B cell (primary cell): ENCODE measurements at regions not wholly inside any gene's neighbourhood (a gene's known extent, or its start where the extent isn't known, plus 50 kb on each side); places are given as distances from the start of the nearest gene placed in this dataset.

Experiments used
- ATAC-seq: fragments of 200-7000 bp; cut with Tn5 transposase; one replicate; pipeline ENCODE4 v1.10.0; 2021; ENCODE audit warnings: low read depth, mild to moderate bottlenecking, moderate number of reproducible peaks, moderate library complexity
- CTCF ChIA-PET: fragments of 350-600 bp; sonication (Branson Sonifier 250); formaldehyde crosslinking; loops from one replicate; lab custom pipeline; 2021; ENCODE audit warnings: antibody characterized with exemption, inconsistent platforms; lab: Charles Lee
- POLR2A ChIA-PET: fragments of 350-600 bp; sonication (Branson Sonifier 250); formaldehyde crosslinking; loops from one replicate; lab custom pipeline; 2021; ENCODE audit warnings: antibody characterized with exemption; lab: Charles Lee
- DNase-seq: peaks from one replicate; pipeline ENCODE4 v3.0.0; 2013
- H2AFZ ChIP-seq: 2 replicates; pipeline ENCODE4 v1.6.1; 2012; ENCODE audit warnings: mild to moderate bottlenecking, low read depth, low read length; ENCODE audit not compliant: insufficient read depth, poor library complexity, severe bottlenecking
- H3K27ac ChIP-seq, 2 donors: 1 replicate in 1 of 2; 2 replicates in 1 of 2; pipeline ENCODE4 v1.5.1; 2012 to 2013; ENCODE audit warnings: low read length in 2 of 2, mild to moderate bottlenecking in 2 of 2, moderate library complexity in 1 of 2
- H3K27me3 ChIP-seq, 4 experiments: fragments of 200-600 bp in 1 of 4; sonication (generic) in 1 of 4; replicated peaks in 1 of 4; 1 replicate in 2 of 4; 2 replicates in 2 of 4; pipeline versions ENCODE4 v1.6.1 to v1.7.0; 2013 to 2016; ENCODE audit warnings: low read length in 3 of 4, mild to moderate bottlenecking in 2 of 4, mixed read lengths in 1 of 4, moderate library complexity in 1 of 4; ENCODE audit not compliant: insufficient read depth in 4 of 4, control insufficient read depth in 3 of 4; ENCODE audit errors: control extremely low read depth in 1 of 4
- H3K36me3 ChIP-seq, 2 experiments: replicated peaks in 1 of 2; 1 replicate in 1 of 2; 2 replicates in 1 of 2; pipeline versions ENCODE4 v1.6.1 to v1.7.1; 2013; ENCODE audit warnings: low read length in 1 of 2; ENCODE audit not compliant: insufficient read depth in 2 of 2, control insufficient read depth in 1 of 2; ENCODE audit errors: control extremely low read depth in 1 of 2, extremely low read depth in 1 of 2
- H3K4me1 ChIP-seq, 2 donors: fragments of 200-600 bp in 1 of 2; sonication (generic) in 1 of 2; 1 replicate in 1 of 2; 2 replicates in 1 of 2; pipeline versions ENCODE4 v1.5.1 to v1.6.1; 2013 to 2017; ENCODE audit warnings: low read length in 2 of 2; ENCODE audit not compliant: control insufficient read depth in 2 of 2, insufficient read depth in 2 of 2
- H3K4me2 ChIP-seq: replicated peaks from 2 replicates; pipeline ENCODE3; 2012; ENCODE audit warnings: mild to moderate bottlenecking, low read depth, low read length; ENCODE audit not compliant: poor library complexity, severe bottlenecking
- H3K4me3 ChIP-seq, 5 experiments: fragments of 200-600 bp in 1 of 5; sonication (generic) in 1 of 5; 1 replicate in 3 of 5; 2 replicates in 2 of 5; pipeline versions ENCODE4 v1.5.1 to v1.7.0; 2011 to 2016; ENCODE audit warnings: low read length in 4 of 5, mild to moderate bottlenecking in 4 of 5, low read depth in 2 of 5, control low read depth in 1 of 5, moderate library complexity in 1 of 5; ENCODE audit not compliant: insufficient read depth in 1 of 5; ENCODE audit errors: control extremely low read depth in 1 of 5, extremely low read depth in 1 of 5
- H3K79me2 ChIP-seq: fragments of 200-600 bp; sonication (generic); one replicate; pipeline ENCODE4 v1.6.0; 2016; ENCODE audit warnings: low read length; ENCODE audit not compliant: control insufficient read depth, insufficient read depth
- H3K9ac ChIP-seq: fragments of 200-600 bp; sonication (generic); 2 replicates; pipeline ENCODE4 v1.6.1; 2017; ENCODE audit warnings: mild to moderate bottlenecking, low read length, moderate library complexity
- H3K9me3 ChIP-seq, 3 donors: one replicate each; pipeline versions ENCODE4 v1.6.1 to v1.7.1; 2013; ENCODE audit warnings: low read length in 2 of 3; ENCODE audit not compliant: control insufficient read depth in 2 of 3, insufficient read depth in 1 of 3; ENCODE audit errors: control extremely low read depth in 1 of 3
- H4K20me1 ChIP-seq: 2 replicates; pipeline ENCODE4 v1.6.0; 2012; ENCODE audit warnings: mild to moderate bottlenecking, low read length; ENCODE audit not compliant: insufficient read depth, control insufficient read depth, poor library complexity, severe bottlenecking
- H3K27ac Mint-ChIP-seq: one replicate; pipeline ENCODE4 v1.8.0; 2021; ENCODE audit warnings: mixed read lengths
- H3K27me3 Mint-ChIP-seq: one replicate; pipeline ENCODE4 v1.8.0; 2021; ENCODE audit warnings: mixed read lengths
- H3K4me1 Mint-ChIP-seq: one replicate; pipeline ENCODE4 v1.8.0; 2021; ENCODE audit warnings: mixed read lengths
- H3K4me3 Mint-ChIP-seq: one replicate; pipeline ENCODE4 v1.8.0; 2021; ENCODE audit warnings: mixed read lengths
- H3K9me3 Mint-ChIP-seq: one replicate; pipeline ENCODE4 v1.8.0; 2022; ENCODE audit warnings: mixed read lengths; ENCODE audit not compliant: insufficient read depth
- EZH2 ChIP-seq: IDR thresholded peaks from 2 replicates; pipeline ENCODE4 v1.6.1; 2012; ENCODE audit warnings: borderline replicate concordance, low read depth, mild to moderate bottlenecking, moderate library complexity, low read length; ENCODE audit not compliant: insufficient read depth, poor library complexity, severe bottlenecking
- WGBS: methylation state at CpG from one replicate; pipeline ENCODE4 v1.1.5; 2013; ENCODE audit warnings: missing lambda C conversion rate; ENCODE audit not compliant: insufficient coverage; 5-methylcytosine and 5-hydroxymethylcytosine counted together
- intact Hi-C: fragments of 100-400 bp; cut with micrococcal nuclease; formaldehyde crosslinking; loops from one replicate; pipeline ENCODE4 v1.10.0; 2022
- TF ChIP-seq, protein P1 (sequence below): fragments of 200-600 bp; IDR thresholded peaks from one replicate; pipeline ENCODE4 v1.8.0; 2022; ENCODE audit warnings: antibody characterized with exemption, mild to moderate bottlenecking

GRCh38 chr1:59101518-59101917 is 195.4 kb upstream of the FGGY start:
- Histone ChIP-seq H4K20me1 (no peaks in the 10 kb centered on the region), H3K9me3 (no peaks in the 10 kb centered on the region), H3K79me2 (no peaks in the 10 kb centered on the region), H2AFZ (no peak overlapping the region), H3K27me3 (no peaks in the 10 kb centered on the region), H3K4me1 (peaks cover 4 to 5% of the 10 kb centered on the region in 2 donors), H3K4me3 (no peak overlapping the region), H3K36me3 (no peaks in the 10 kb centered on the region), H3K9ac (no peak overlapping the region), H3K27ac (no peak overlapping the region), H3K4me2 (no peak overlapping the region)
- no peak for ATAC-seq
- TF ChIP-seq, protein P1, sequence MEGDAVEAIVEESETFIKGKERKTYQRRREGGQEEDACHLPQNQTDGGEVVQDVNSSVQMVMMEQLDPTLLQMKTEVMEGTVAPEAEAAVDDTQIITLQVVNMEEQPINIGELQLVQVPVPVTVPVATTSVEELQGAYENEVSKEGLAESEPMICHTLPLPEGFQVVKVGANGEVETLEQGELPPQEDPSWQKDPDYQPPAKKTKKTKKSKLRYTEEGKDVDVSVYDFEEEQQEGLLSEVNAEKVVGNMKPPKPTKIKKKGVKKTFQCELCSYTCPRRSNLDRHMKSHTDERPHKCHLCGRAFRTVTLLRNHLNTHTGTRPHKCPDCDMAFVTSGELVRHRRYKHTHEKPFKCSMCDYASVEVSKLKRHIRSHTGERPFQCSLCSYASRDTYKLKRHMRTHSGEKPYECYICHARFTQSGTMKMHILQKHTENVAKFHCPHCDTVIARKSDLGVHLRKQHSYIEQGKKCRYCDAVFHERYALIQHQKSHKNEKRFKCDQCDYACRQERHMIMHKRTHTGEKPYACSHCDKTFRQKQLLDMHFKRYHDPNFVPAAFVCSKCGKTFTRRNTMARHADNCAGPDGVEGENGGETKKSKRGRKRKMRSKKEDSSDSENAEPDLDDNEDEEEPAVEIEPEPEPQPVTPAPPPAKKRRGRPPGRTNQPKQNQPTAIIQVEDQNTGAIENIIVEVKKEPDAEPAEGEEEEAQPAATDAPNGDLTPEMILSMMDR = no peak
- no peak for TF ChIP-seq EZH2
- Mint-ChIP-seq H3K9me3 (peaks cover 4% of the 10 kb centered on the region), H3K4me1 (peaks cover 8% of the 10 kb centered on the region), H3K4me3 (no peak overlapping the region), H3K27me3 (no peaks in the 10 kb centered on the region), H3K27ac (no peak overlapping the region)
- ChIA-PET POLR2A (no interaction called here), CTCF (no interaction called here)
- no peak for DNase-seq
- intact Hi-C loops = no loop called here
- WGBS = 100% methylated on average over 1 of the region's 2 CpGs

DNA sequence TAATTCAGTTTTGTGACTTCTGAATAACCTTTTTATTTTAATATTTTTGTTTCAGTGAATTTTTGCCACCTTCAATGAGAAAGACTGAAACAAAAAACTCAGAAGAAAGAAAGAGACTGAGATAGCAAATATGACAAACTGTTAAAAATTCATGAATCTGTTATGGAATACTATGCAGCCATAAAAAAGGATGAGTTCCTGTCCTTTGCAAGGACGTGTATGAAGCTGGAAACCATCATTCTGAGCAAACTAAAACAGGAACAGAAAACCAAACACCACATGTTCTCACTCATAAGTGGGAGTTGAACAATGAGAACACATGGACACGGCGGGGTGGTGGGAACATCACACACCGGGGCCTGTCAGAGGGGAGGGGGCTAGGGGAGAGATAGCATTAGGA is 193.4 kb upstream of the FGGY start:
- H3K27me3 ChIP-seq = no peaks in the 10 kb centered on the region
- Mint-ChIP-seq H3K4me1 (no peaks in the 10 kb centered on the region), H3K27ac (no peak overlapping the region), H3K4me3 (no peak overlapping the region), H3K27me3 (no peaks in the 10 kb centered on the region), H3K9me3 (peaks cover 4% of the 10 kb centered on the region)
- H3K9ac ChIP-seq = no peak overlapping the region
- WGBS = no CpG with 5 or more reads among the region's 4 CpGs
- POLR2A ChIA-PET = no interaction called here
- ATAC-seq = no peak
- CTCF ChIA-PET = no interaction called here
- no peaks in the 10 kb centered on the region for H3K9me3 ChIP-seq
- H3K4me3 ChIP-seq = no peak overlapping the region
- H2AFZ ChIP-seq = no peak overlapping the region
- H3K79me2 ChIP-seq = no peaks in the 10 kb centered on the region
- H4K20me1 ChIP-seq = no peaks in the 10 kb centered on the region
- H3K4me2 ChIP-seq = no peak overlapping the region
- H3K27ac ChIP-seq = no peak overlapping the region
- no peaks in the 10 kb centered on the region for H3K4me1 ChIP-seq
- no peak for DNase-seq
- no peak for TF ChIP-seq EZH2
- TF ChIP-seq, protein P1 = no peak
- intact Hi-C loops = no loop called here
- no peaks in the 10 kb centered on the region for H3K36me3 ChIP-seq
